Right atrium auricular region (tissue), 2 donors: ENCODE measurements at regions not wholly inside any gene's neighbourhood (a gene's known extent, or its start where the extent isn't known, plus 50 kb on each side); places are given as distances from the start of the nearest gene placed in this dataset.

Source experiments
- DNase-seq: peaks from one replicate; pipeline ENCODE4 v3.0.0-alpha.2; 2019; ENCODE audit warnings: low spot score
- H3K27ac ChIP-seq, 2 donors: fragments of 200-600 bp; sonication (generic); 1 replicate in 1 of 2; 2 replicates in 1 of 2; pipeline ENCODE4 v1.5.1; 2016 to 2019
- H3K27me3 ChIP-seq, 2 donors: fragments of 200-600 bp; sonication (generic); one replicate each; pipeline versions ENCODE4 v1.5.1 to v1.6.0; 2017 to 2019
- H3K36me3 ChIP-seq: fragments of 200-600 bp; sonication (generic); one replicate; pipeline ENCODE4 v1.5.1; 2016
- H3K4me1 ChIP-seq, 2 donors: fragments of 200-600 bp; sonication (generic); one replicate each; pipeline versions ENCODE4 v1.5.1 to v1.6.0; 2017 to 2019
- H3K4me3 ChIP-seq, 2 donors: fragments of 200-600 bp; sonication (generic); 1 replicate in 1 of 2; 2 replicates in 1 of 2; pipeline ENCODE4 v1.5.1; 2017 to 2019; ENCODE audit warnings: mild to moderate bottlenecking in 1 of 2, moderate library complexity in 1 of 2
- H3K9me3 ChIP-seq, 2 donors: fragments of 200-600 bp; sonication (generic); one replicate each; pipeline ENCODE4 v1.5.1; 2019
- TF ChIP-seq, protein P1 (sequence below), 2 donors: fragments of 200-600 bp; sonication (generic); IDR thresholded peaks; one replicate each; pipeline ENCODE4 v1.5.1; 2019; ENCODE audit warnings: antibody characterized with exemption in 2 of 2

DNA sequence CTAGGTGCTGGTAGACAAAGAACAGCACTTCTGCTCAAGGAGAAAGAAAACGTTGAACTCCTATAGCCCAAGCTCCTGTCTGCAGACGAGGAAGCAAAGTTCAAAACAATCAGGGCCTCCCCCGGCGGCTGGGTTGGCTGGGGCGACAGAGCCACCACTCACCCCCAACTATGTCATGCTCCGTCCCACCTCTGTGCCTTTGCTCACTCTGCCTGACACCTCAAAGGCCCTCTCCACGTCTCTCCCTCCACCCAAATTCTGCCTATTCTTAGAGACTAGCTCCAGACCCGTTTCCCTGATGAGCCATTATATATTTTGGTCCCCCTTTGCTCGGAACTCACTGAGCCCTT lies 304.3 kb downstream of the TLE3 start:
- DNase-seq: peak; percentile 55
- TF ChIP-seq, protein P1, sequence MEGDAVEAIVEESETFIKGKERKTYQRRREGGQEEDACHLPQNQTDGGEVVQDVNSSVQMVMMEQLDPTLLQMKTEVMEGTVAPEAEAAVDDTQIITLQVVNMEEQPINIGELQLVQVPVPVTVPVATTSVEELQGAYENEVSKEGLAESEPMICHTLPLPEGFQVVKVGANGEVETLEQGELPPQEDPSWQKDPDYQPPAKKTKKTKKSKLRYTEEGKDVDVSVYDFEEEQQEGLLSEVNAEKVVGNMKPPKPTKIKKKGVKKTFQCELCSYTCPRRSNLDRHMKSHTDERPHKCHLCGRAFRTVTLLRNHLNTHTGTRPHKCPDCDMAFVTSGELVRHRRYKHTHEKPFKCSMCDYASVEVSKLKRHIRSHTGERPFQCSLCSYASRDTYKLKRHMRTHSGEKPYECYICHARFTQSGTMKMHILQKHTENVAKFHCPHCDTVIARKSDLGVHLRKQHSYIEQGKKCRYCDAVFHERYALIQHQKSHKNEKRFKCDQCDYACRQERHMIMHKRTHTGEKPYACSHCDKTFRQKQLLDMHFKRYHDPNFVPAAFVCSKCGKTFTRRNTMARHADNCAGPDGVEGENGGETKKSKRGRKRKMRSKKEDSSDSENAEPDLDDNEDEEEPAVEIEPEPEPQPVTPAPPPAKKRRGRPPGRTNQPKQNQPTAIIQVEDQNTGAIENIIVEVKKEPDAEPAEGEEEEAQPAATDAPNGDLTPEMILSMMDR (IDR thresholded peaks at IDR 0.05): no peak
- Histone ChIP-seq H3K4me1 (peaks cover 0 to 28% of the 10 kb centered on the region in 2 donors), H3K4me3 (no peak overlapping the region), H3K27me3 (no peaks in the 10 kb centered on the region), H3K36me3 (no peaks in the 10 kb centered on the region), H3K9me3 (peaks cover 0 to 11% of the 10 kb centered on the region in 2 donors), H3K27ac (peak overlapping the region; percentile 77 to 92)

DNA sequence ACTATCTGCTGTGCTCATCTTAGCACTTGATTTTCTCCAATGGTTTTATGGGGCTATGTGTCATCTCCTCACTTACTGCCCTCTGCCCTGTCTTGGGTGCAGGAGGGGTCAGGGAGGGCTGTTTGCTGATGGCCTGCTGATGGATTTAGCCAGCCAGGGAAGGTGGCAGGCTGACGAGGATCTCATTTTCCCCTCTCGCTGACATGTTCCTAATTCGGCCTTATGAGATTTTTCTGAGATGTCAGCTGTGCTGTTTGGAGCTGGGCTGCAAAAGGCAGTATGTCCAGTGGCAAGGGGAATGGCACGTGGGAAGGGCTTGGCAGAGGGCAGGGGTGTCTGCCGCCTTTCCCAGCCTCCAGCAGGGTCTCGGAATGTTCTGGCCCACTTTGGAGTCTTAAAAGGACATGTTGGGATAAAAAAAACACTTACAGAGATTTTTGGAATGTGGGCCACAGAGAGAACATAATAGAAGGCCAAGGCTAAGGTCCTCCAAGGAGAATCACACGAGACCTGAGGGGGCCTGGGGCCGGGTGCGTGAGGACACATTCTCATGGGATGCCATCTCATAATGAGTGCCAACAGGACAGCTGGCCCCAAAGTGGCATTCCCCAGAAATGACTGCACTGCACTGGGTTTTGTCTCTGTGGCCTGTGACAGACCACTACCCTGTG lies 303.8 kb downstream of the TLE3 start:
- Histone ChIP-seq H3K4me3 (no peak overlapping the region), H3K9me3 (peaks cover 0 to 11% of the 10 kb centered on the region in 2 donors), H3K27me3 (no peaks in the 10 kb centered on the region), H3K27ac (peak overlapping the region; percentile 77 to 92), H3K36me3 (no peaks in the 10 kb centered on the region), H3K4me1 (peaks cover 0 to 28% of the 10 kb centered on the region in 2 donors)
- DNase-seq: peak; percentile 60
- TF ChIP-seq, protein P1 (IDR thresholded peaks at IDR 0.05): no peak

DNA sequence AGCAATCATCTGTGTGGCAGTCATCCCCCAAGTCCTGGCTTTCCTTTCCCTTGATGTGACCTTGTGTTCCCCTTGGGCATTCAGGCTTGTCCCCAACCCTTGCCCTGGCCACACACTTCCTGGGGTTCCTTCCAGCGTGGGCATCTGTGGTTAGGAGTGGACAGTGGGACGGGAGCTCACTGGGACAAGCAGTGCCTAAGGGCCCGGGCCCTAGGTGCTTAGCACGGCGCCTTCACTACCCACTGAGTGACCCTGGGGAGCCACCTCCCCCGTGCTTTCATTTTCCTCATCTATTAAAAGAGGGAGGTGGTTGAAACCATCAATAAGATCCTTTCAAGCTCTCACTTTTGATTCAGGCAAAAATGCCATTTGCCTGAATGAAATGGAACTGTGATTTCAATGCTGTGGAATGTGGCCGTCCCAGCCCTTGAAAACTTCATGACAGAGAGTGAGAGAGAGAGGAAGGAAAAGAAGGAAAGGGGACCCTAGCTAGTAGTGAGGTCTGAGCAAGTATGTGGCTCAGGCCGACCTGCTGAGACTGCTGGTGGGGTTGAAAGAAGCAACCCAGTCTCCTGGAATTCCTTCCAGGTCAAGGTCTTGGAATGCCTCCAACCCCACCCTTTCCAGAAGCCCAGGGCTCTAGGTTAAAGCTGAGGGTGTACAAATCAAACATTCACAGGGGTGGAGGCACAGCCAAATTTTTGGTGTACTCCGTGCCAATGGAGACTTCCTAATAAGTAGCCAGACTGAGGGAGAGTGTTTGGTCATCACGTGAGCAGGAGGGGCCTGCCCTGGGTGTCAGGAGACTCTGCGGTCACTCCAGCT lies 302.9 kb downstream of the TLE3 start:
- peaks cover 0 to 11% of the 10 kb centered on the region in 2 donors for H3K9me3 ChIP-seq
- DNase-seq: peak; percentile 84
- H3K4me1 ChIP-seq: peaks cover 0 to 28% of the 10 kb centered on the region in 2 donors
- no peaks in the 10 kb centered on the region for H3K36me3 ChIP-seq
- peak overlapping the region; percentile 77 to 92 for H3K27ac ChIP-seq
- H3K4me3 ChIP-seq: no peak overlapping the region
- TF ChIP-seq, protein P1 (IDR thresholded peaks at IDR 0.05): no peak
- no peaks in the 10 kb centered on the region for H3K27me3 ChIP-seq

DNA sequence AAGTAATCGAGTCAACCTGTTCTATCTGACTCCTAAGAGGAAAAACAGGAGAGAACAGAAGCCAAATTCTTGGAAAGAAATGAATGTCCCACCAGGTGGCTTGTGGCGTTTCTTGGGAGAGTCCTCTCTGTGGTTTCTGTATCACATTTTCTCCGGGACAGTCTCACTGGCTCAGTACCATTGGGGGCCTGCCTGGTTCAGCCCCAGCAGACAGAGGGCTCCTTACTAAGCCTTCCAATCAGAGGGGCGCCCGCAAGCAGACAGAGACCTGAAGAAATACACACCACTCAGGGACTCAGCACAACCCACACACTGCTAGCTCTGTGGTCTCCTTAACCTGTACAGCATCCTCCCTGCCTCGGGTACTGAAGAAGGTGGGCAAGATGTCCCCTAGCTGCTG lies 302.1 kb downstream of the TLE3 start:
- Histone ChIP-seq H3K9me3 (peaks cover 0 to 11% of the 10 kb centered on the region in 2 donors), H3K4me1 (peaks cover 0 to 28% of the 10 kb centered on the region in 2 donors), H3K27ac (peak overlapping the region; percentile 77 to 92), H3K4me3 (no peak overlapping the region), H3K27me3 (no peaks in the 10 kb centered on the region), H3K36me3 (no peaks in the 10 kb centered on the region)
- peak; percentile 51 for DNase-seq
- TF ChIP-seq, protein P1 (IDR thresholded peaks at IDR 0.05): no peak

DNA sequence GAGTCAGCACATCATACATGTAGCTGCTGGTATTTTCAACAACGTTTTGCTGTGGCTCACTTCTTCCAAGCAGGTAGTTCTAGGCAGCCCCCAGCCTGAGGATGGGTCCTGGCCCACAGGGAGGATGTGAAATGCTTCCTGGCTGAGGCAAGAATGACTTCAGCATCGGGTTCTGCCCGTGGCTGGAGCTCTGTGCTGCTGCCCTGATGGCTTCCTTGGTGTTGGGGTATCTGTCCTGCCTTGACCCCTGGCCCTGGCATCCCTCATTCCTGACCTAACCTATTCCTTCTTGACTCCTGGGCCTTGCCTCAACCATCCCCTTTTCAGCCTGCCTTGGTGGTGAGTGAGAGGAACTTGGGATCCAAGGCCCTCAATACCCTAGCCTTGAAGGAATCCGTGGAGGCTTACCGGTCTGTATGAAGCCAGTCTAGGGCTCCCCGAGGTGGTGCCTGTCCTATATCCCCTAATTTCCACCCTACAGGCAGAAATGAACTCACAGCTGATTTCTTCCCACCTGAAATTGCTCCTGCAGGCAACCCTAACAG lies 300.6 kb downstream of the TLE3 start:
- H3K36me3 ChIP-seq: no peaks in the 10 kb centered on the region
- peak overlapping the region in 1 of 2 donors; percentile 92 for H3K27ac ChIP-seq
- no peaks in the 10 kb centered on the region for H3K27me3 ChIP-seq
- H3K4me3 ChIP-seq: no peak overlapping the region
- H3K9me3 ChIP-seq: no peaks in the 10 kb centered on the region
- TF ChIP-seq, protein P1 (IDR thresholded peaks at IDR 0.05): no peak
- DNase-seq: peak; percentile 38
- peaks cover 0 to 28% of the 10 kb centered on the region in 2 donors for H3K4me1 ChIP-seq
